C4-2B (cell line): ENCODE measurements at regions not wholly inside any gene's neighbourhood (a gene's known extent, or its start where the extent isn't known, plus 50 kb on each side); places are given as distances from the start of the nearest gene placed in this dataset.
A peak's percentile ranks its signal among the peaks of the same experiment; 100 is the strongest.

Experiments used
- CTCF ChIP-seq: fragments of 450-650 bp; conservative IDR thresholded peaks from 2 replicates; pipeline ENCODE4 v1.5.1; 2017; ENCODE audit warnings: mild to moderate bottlenecking
- ZFX ChIP-seq: fragments of 450-650 bp; IDR thresholded peaks from 2 replicates; pipeline ENCODE4 v1.6.1; 2017

GRCh38 chr20:52256454-52256853 lies 64.9 kb upstream of the ZFP64 start:
- TF ChIP-seq CTCF (0 out of 2 replicates have a peak, but pooled peaks have one; percentile 4), ZFX (no peak)
